ENCODE measurements at regions not wholly inside any gene's neighbourhood (a gene's known extent, or its start where the extent isn't known, plus 50 kb on each side); places are given as distances from the start of the nearest gene placed in this dataset.

- TF ChIP-seq YY1 (IDR thresholded peaks at IDR 0.05; ENCODE audit: insufficient read depth, insufficient read length) (no peak), SUZ12 (IDR thresholded peaks at IDR 0.05; ENCODE audit: extremely low read depth, insufficient read depth, insufficient read length) (no peak)
These were observed 1118.7 kb downstream of the SUCLG1 start for GRCh38 chr2:83340424-83340823.

All from NT2/D1 (cell line).